GM12878 (cell line): ENCODE measurements at regions not wholly inside any gene's neighbourhood (a gene's known extent, or its start where the extent isn't known, plus 50 kb on each side); places are given as distances from the start of the nearest gene placed in this dataset.

Source experiments
- CBX3 ChIP-seq: fragments of 200-600 bp; sonication (generic); IDR thresholded peaks from 2 replicates; pipeline ENCODE4 v1.6.1; 2016; ENCODE audit warnings: low read depth, borderline replicate concordance
- CBX5 ChIP-seq: sonication (generic); IDR thresholded peaks from 2 replicates; pipeline ENCODE4 v1.6.1; 2016; ENCODE audit warnings: low read depth, moderate library complexity, mild to moderate bottlenecking, inconsistent platforms
- CTCF ChIP-seq, 3 experiments: IDR thresholded peaks in 2 of 3; conservative IDR thresholded peaks in 1 of 3; 2 replicates each; pipeline ENCODE4 v1.5.1; 2011; ENCODE audit warnings: low read depth in 3 of 3, low read length in 3 of 3, mild to moderate bottlenecking in 3 of 3, control low read depth in 2 of 3, moderate library complexity in 2 of 3, inconsistent platforms in 1 of 3, mixed read lengths in 1 of 3; ENCODE audit not compliant: control insufficient read depth in 2 of 3, insufficient read depth in 1 of 3; ENCODE audit errors: extremely low read depth in 1 of 3
- ETV6 ChIP-seq, 2 experiments: fragments of 450-650 bp in 1 of 2; IDR thresholded peaks in 1 of 2; conservative IDR thresholded peaks in 1 of 2; 2 replicates each; pipeline ENCODE4 v1.6.1; 2014; ENCODE audit warnings: antibody characterized with exemption in 1 of 2, borderline replicate concordance in 1 of 2, low read depth in 1 of 2, mild to moderate bottlenecking in 1 of 2, moderate library complexity in 1 of 2
- MAX ChIP-seq: IDR thresholded peaks from 2 replicates; pipeline ENCODE4 v1.6.1; 2012; ENCODE audit warnings: low read depth, low read length, improper control_type of control experiment
- NR2C1 ChIP-seq: fragments of 450-650 bp; IDR thresholded peaks from 2 replicates; pipeline ENCODE4 v1.6.1; 2017; ENCODE audit warnings: antibody characterized with exemption, mild to moderate bottlenecking, moderate library complexity
- NR2C2 ChIP-seq: IDR thresholded peaks from 2 replicates; pipeline ENCODE4 v1.6.1; 2011; ENCODE audit warnings: borderline replicate concordance, low read depth; ENCODE audit not compliant: control insufficient read depth, insufficient read length
- POLR2AphosphoS5 ChIP-seq: IDR thresholded peaks from 2 replicates; pipeline ENCODE4 v1.6.1; 2011; ENCODE audit warnings: mild to moderate bottlenecking, low read length, inconsistent platforms
- RAD21 ChIP-seq: IDR thresholded peaks from 2 replicates; pipeline ENCODE4 v1.6.1; 2011; ENCODE audit warnings: mild to moderate bottlenecking, low read depth, low read length, moderate library complexity; ENCODE audit not compliant: insufficient read depth
- SREBF2 ChIP-seq: IDR thresholded peaks from 2 replicates; pipeline ENCODE4 v1.6.1; 2012; ENCODE audit warnings: mild to moderate bottlenecking, low read length
- SUZ12 ChIP-seq: fragments of 200-600 bp; sonication (generic); IDR thresholded peaks from one replicate; pipeline ENCODE4 v1.6.1; 2018; ENCODE audit warnings: antibody characterized with exemption, mild to moderate bottlenecking; ENCODE audit not compliant: unreplicated experiment
- USF2 ChIP-seq: IDR thresholded peaks from 2 replicates; pipeline ENCODE4 v1.6.1; 2011; ENCODE audit warnings: low read depth, low read length, improper control_type of control experiment, borderline replicate concordance

GRCh38 chr2:48118895-48119294 lies 195.6 kb upstream of the FOXN2 start:
- no peak for TF ChIP-seq CBX3
- TF ChIP-seq CTCF (IDR thresholded peaks at IDR 0.05 in 2 of 3, conservative IDR thresholded peaks at IDR 0.05 in 1 of 3; ENCODE audit: control insufficient read depth in 2 of 3, extremely low read depth in 1 of 3, insufficient read depth in 1 of 3, low read depth in 3 of 3, low read length in 3 of 3), result no peak
- TF ChIP-seq ETV6 (conservative IDR thresholded peaks at IDR 0.05 in 1 of 2, IDR thresholded peaks at IDR 0.05 in 1 of 2; ENCODE audit: borderline replicate concordance in 1 of 2, low read depth in 1 of 2), result no peak
- no peak for TF ChIP-seq SREBF2
- TF ChIP-seq MAX, result no peak
- no peak for TF ChIP-seq NR2C2
- TF ChIP-seq USF2, result no peak
- no peak for TF ChIP-seq POLR2AphosphoS5
- TF ChIP-seq NR2C1, result no peak
- no peak for TF ChIP-seq CBX5
- TF ChIP-seq RAD21, result no peak
- no peak for TF ChIP-seq SUZ12
